Gastrocnemius medialis (tissue), 4 donors: ENCODE measurements at regions not wholly inside any gene's neighbourhood (a gene's known extent, or its start where the extent isn't known, plus 50 kb on each side); places are given as distances from the start of the nearest gene placed in this dataset.
"Not testable (repeated sequence)": the region's sequence is repeated elsewhere in the genome, so short reads cannot be mapped to it uniquely, and the experiment has no call there.

Source experiments
- ATAC-seq, 2 donors: fragments of 150-250 bp; one replicate each; pipeline ENCODE4 v1.9.1; 2016
- DNase-seq, 2 donors: peaks; one replicate each; pipeline ENCODE4 v3.0.0-alpha.2; 2019
- H3K27ac ChIP-seq, 4 donors: fragments of 200-600 bp; sonication (generic); 1 replicate in 1 of 4; 2 replicates in 3 of 4; pipeline ENCODE4 v1.5.1; 2016 to 2018; ENCODE audit warnings: mild to moderate bottlenecking in 2 of 4, moderate library complexity in 1 of 4
- H3K27me3 ChIP-seq, 3 donors: fragments of 200-600 bp; sonication (generic) in 2 of 3; 1 replicate in 1 of 3; 2 replicates in 2 of 3; pipeline versions ENCODE4 v1.5.1 to v1.6.0; 2016 to 2019; ENCODE audit warnings: mild to moderate bottlenecking in 1 of 3, moderate library complexity in 1 of 3
- H3K36me3 ChIP-seq, 2 donors: fragments of 200-600 bp; sonication (generic) in 1 of 2; one replicate each; pipeline ENCODE4 v1.5.1; 2017 to 2018
- H3K4me1 ChIP-seq, 2 donors: fragments of 200-600 bp; sonication (generic) in 1 of 2; one replicate each; pipeline ENCODE4 v1.5.1; 2016 to 2017; ENCODE audit warnings: mild to moderate bottlenecking in 2 of 2
- H3K4me3 ChIP-seq, 4 donors: fragments of 200-600 bp; sonication (generic) in 3 of 4; 1 replicate in 1 of 4; 2 replicates in 3 of 4; pipeline ENCODE4 v1.5.1; 2016 to 2019; ENCODE audit warnings: mild to moderate bottlenecking in 2 of 4
- H3K9me3 ChIP-seq, 3 donors: fragments of 200-600 bp; sonication (generic) in 2 of 3; 1 replicate in 1 of 3; 2 replicates in 2 of 3; pipeline ENCODE4 v1.5.1; 2016 to 2019
- CTCF ChIP-seq, 5 experiments: fragments of 450-650 bp in 3 of 5; fragments of 200-600 bp in 2 of 5; sonication (generic) in 2 of 5; IDR thresholded peaks in 4 of 5; conservative IDR thresholded peaks in 1 of 5; 1 replicate in 4 of 5; 2 replicates in 1 of 5; pipeline ENCODE4 v1.5.1; 2016 to 2019; ENCODE audit warnings: antibody characterized with exemption in 5 of 5, mild to moderate bottlenecking in 3 of 5, moderate library complexity in 3 of 5
- POLR2A ChIP-seq, 2 donors: fragments of 450-650 bp; IDR thresholded peaks; one replicate each; pipeline ENCODE4 v1.6.1; 2017; ENCODE audit warnings: antibody characterized with exemption in 2 of 2, mild to moderate bottlenecking in 2 of 2, moderate library complexity in 2 of 2
- in situ Hi-C, 4 donors: fragments of 200-750 bp; cut with MboI; loops; one replicate each; pipeline versions ENCODE4 v1.15.0 to v1.8.0; 2017; ENCODE audit warnings: low sequenced_read_pairs in 4 of 4
- intact Hi-C: fragments of 100-400 bp; cut with DNase I; formaldehyde crosslinking; loops from one replicate; pipeline ENCODE4 v1.15.1; 2023; ENCODE audit warnings: low total_unique reads

GRCh38 chr16:50491516-50491915 lies 56.7 kb upstream of the NKD1 start:
- TF ChIP-seq CTCF (IDR thresholded peaks at IDR 0.05 in 4 of 5, conservative IDR thresholded peaks at IDR 0.05 in 1 of 5) (no peak), POLR2A (IDR thresholded peaks at IDR 0.05) (no peak)
- ATAC-seq = no peak
- intact Hi-C loops = no loop called here

GRCh38 chr16:50490828-50491227 lies 57.4 kb upstream of the NKD1 start:
- Histone ChIP-seq H3K9me3 (no peaks in the 10 kb centered on the region), H3K27me3 (no peaks in the 10 kb centered on the region), H3K4me1 (no peaks in the 10 kb centered on the region), H3K36me3 (no peaks in the 10 kb centered on the region), H3K4me3 (no peak overlapping the region), H3K27ac (no peak overlapping the region)
- no peak for TF ChIP-seq POLR2A (IDR thresholded peaks at IDR 0.05)
- no peak for TF ChIP-seq CTCF (IDR thresholded peaks at IDR 0.05 in 4 of 5, conservative IDR thresholded peaks at IDR 0.05 in 1 of 5)
- DNase-seq (no peak), ATAC-seq (no peak)
- intact Hi-C loops = no loop called here
- in situ Hi-C loops = no loop called here

More at GRCh38 chr16:50491516-50491915, 56.7 kb upstream of the NKD1 start:
- in situ Hi-C loops = no loop called here
- no peaks in the 10 kb centered on the region for H3K36me3 ChIP-seq
- H3K9me3 ChIP-seq = no peaks in the 10 kb centered on the region
- H3K4me1 ChIP-seq = no peaks in the 10 kb centered on the region
- no peak overlapping the region for H3K27ac ChIP-seq
- H3K27me3 ChIP-seq = no peaks in the 10 kb centered on the region
- H3K4me3 ChIP-seq = no peak overlapping the region
- no peak for DNase-seq

GRCh38 chr16:50489182-50489581 lies 59.0 kb upstream of the NKD1 start:
- TF ChIP-seq CTCF (IDR thresholded peaks at IDR 0.05 in 4 of 5, conservative IDR thresholded peaks at IDR 0.05 in 1 of 5) (no peak), POLR2A (IDR thresholded peaks at IDR 0.05) (no peak)

GRCh38 chr16:50487528-50487927 lies 60.7 kb upstream of the NKD1 start:
- ATAC-seq (no peak), DNase-seq (no peak)
- Histone ChIP-seq H3K27ac (no peak overlapping the region), H3K36me3 (no peaks in the 10 kb centered on the region), H3K4me3 (no peak overlapping the region), H3K9me3 (no peaks in the 10 kb centered on the region), H3K4me1 (no peaks in the 10 kb centered on the region), H3K27me3 (no peaks in the 10 kb centered on the region)
- intact Hi-C loops (no loop called here), in situ Hi-C loops (no loop called here)
- TF ChIP-seq CTCF (IDR thresholded peaks at IDR 0.05 in 4 of 5, conservative IDR thresholded peaks at IDR 0.05 in 1 of 5) = no peak
- no peak for TF ChIP-seq POLR2A (IDR thresholded peaks at IDR 0.05)

More at GRCh38 chr16:50489182-50489581, 59.0 kb upstream of the NKD1 start:
- DNase-seq (no peak), ATAC-seq (no peak)
- Histone ChIP-seq H3K27me3 (no peaks in the 10 kb centered on the region), H3K36me3 (no peaks in the 10 kb centered on the region), H3K4me1 (no peaks in the 10 kb centered on the region), H3K27ac (no peak overlapping the region), H3K9me3 (no peaks in the 10 kb centered on the region), H3K4me3 (no peak overlapping the region)
- in situ Hi-C loops = no loop called here
- intact Hi-C loops = no loop called here

- H3K27ac ChIP-seq, in situ Hi-C loops, DNase-seq, H3K36me3 ChIP-seq, H3K9me3 ChIP-seq, H3K27me3 ChIP-seq, intact Hi-C loops, H3K4me1 ChIP-seq, H3K4me3 ChIP-seq, ATAC-seq: not testable (repeated sequence)
Measured at GRCh38 chr16:50486162-50486561, 62.0 kb upstream of the NKD1 start.
